GM21619 (cell line): ENCODE measurements at regions not wholly inside any gene's neighbourhood (a gene's known extent, or its start where the extent isn't known, plus 50 kb on each side); places are given as distances from the start of the nearest gene placed in this dataset.

Source experiments
- ATAC-seq: cut with Tn5 transposase; IDR thresholded peaks from one replicate; pipeline ENCODE4 v1.9.1; 2021; ENCODE audit not compliant: unreplicated experiment

- no peak for ATAC-seq
Observed at GRCh38 chr16:62977876-62978275, 941.6 kb upstream of the CDH8 start.

- no peak for ATAC-seq
Observed at GRCh38 chr16:62974424-62974823, 938.2 kb upstream of the CDH8 start.

- no peak for ATAC-seq
Observed at GRCh38 chr16:62970851-62971250, 934.6 kb upstream of the CDH8 start.

GRCh38 chr16:62969711-62970318, 933.6 kb upstream of the CDH8 start:
- ATAC-seq: no peak

DNA sequence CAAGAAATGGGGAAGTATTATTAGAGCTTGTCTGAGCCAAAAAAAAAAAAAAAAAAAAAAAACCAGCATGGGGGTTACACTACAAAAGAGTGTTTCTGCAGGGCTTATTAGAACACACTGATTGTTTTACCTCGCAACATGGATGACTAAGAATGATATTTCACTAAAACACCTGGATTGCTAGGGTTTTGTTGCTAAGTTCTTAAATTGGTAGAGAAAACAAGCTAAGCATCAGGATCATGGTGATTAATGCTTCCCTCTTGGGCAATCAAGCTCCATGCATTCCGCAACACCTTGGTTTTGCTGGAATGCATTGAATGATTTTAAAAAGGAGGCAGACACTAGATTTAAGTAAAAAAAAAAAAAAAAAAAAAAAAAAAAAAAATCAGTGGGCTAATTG, 931.4 kb upstream of the CDH8 start:
- no peak for ATAC-seq

GRCh38 chr16:62967163-62967562, 930.9 kb upstream of the CDH8 start:
- ATAC-seq: no peak

DNA sequence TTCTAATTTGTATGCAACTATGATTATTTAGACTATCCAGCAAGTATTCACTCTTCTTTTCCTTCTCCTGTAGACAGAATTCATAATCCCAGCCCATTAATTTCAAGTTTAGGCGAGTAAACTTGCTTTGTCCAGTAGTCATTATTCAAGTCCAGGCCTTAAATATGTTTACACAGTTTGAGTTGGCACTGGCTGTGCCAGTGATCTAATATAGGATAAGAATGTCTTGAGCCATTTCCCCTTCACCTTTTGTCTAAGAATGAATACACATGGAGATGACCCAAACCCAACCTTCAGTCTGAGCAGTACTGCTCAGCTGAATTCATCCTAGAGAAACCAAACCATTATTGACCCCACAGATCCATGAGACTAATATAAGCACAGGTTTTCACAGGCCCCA, 930.4 kb upstream of the CDH8 start:
- ATAC-seq: no peak

GRCh38 chr16:62965831-62966230, 929.6 kb upstream of the CDH8 start:
- ATAC-seq: no peak

GRCh38 chr16:62963846-62964245, 927.6 kb upstream of the CDH8 start:
- no peak for ATAC-seq

GRCh38 chr16:62955033-62955349, 918.8 kb upstream of the CDH8 start:
- no peak for ATAC-seq

- no peak for ATAC-seq
Observed at GRCh38 chr16:62954144-62955032, 918.1 kb upstream of the CDH8 start.

DNA sequence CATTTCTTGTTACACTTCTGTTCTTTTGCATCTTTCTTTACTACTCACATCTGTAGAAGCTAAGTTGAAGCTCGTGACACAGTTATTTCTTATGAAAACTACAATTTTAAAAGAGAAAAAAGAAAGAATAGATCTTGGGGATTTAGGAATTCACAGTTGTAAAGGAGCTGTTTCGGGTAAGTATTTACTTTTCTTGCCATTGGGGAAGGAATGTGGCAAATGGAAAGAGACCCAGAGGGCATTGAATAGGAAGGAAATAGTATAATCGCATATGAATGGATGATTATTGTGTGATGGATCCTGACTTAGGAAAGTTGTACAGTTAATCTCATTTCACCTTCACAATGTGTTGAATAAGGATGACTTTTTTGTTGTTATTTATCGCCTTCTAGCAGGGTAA, 914.1 kb upstream of the CDH8 start:
- no peak for ATAC-seq

- no peak for ATAC-seq
Observed at GRCh38 chr16:62940569-62940968, 904.3 kb upstream of the CDH8 start.

DNA sequence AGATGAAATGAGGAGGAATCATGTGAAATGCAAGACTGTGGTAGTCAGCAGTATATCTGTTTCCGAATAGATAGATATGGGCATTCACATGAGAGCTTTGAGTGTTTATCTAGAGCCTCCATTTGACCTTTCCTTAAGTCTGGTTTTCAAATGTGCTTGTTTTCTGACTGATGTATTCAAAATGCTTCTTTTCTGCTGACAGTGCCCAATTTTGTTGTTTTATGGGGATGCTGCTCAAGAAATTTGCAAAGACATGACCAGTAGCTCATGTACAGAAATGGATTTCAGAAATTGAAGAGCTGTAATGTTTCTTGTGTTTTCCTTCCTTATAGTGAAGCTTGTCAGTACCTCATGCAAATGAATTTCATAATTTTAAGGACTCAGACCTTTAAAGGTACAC, 903.4 kb upstream of the CDH8 start:
- no peak for ATAC-seq

DNA sequence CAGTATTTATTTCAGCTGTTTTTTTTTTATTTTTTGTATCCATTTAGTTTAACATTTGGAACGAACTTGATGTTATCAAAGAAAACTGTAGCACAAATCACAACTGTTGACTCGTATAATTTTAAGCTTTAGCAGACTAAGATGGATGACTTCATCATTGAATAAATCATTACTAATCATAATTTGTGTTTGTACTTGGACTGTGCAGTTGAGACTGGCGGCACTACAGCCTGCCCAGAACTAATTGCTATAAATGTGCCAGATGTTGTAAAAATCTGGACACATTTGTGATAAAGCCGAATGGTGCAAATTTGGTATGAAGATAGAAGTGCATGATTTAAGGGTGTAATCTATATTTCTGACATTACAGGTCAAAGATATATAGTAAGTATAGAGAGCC, 897.7 kb upstream of the CDH8 start:
- no peak for ATAC-seq

GRCh38 chr16:62929593-62929992, 893.4 kb upstream of the CDH8 start:
- ATAC-seq: no peak

- ATAC-seq: no peak
Observed at GRCh38 chr16:62927122-62927521, 890.9 kb upstream of the CDH8 start.

DNA sequence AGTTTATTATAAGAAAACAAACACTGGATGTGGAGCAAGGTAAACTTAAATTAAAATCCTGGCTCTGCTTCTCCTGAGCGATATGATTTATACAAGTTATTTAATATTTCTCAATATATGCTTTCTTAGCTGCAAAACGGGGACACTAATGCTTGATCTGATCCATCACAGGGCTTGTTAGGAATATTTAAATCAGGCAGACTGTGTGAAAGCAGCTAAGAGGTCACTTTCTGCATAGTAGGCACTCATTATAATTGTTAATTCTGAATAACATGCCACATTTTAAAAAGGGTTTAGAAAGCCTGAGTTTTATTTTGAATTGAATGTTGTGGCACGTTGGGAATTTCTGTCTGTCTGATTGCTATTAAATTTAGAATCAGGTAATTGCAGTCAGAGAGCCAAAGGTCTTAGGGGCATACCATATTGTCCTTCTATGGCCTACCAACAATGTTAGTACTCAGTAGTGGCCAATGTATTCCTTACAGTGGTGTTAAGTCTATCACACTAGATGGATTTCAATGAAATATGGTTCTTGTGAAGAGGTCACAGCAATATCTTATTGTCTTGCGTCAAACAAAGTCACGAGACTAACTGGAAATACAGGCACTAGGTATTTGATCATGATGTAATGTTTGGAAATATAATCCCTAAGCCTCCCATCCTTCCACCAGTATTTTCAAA, 890.0 kb upstream of the CDH8 start:
- ATAC-seq: no peak

DNA sequence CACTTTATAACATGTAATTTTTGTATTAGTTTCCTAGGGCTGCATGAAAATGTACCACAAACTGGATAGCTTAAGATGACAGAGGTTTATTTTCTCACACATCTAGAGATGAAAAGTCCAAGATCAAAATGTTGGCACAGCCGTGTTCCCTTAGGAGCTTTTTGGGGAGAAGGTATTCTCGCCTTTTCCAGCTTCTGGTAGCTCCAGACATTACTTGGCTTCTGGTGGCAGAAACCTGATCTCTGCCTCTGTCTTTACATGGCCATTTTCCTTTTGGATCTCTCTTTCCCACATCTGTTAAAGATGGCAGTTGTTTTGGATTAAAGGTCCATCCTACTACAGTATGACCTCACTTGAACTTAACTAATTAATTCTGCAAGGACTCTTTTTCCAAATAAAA, 885.7 kb upstream of the CDH8 start:
- no peak for ATAC-seq

GRCh38 chr16:62913924-62914323, 877.7 kb upstream of the CDH8 start:
- no peak for ATAC-seq

DNA sequence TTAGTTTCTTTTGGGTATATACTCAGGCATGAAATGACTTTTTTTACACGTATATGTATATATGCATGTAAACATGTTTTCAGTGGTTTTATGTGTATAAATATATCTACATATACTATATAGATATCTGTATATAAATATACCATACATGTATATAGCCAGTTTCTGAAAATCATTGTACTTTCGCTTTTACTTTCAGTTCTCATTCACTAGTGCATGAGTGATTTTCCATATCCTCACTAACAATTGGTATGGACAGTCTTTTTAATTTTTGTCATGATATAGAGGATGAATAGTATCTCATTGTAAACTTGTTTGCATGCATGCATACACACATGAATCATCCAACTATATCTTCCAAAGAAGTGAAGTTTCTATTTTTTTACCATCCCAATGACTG, 877.1 kb upstream of the CDH8 start:
- no peak for ATAC-seq

GRCh38 chr16:62909597-62909996, 873.4 kb upstream of the CDH8 start:
- no peak for ATAC-seq
